Astrocyte (in vitro differentiated cells and primary cell): ENCODE measurements at regions not wholly inside any gene's neighbourhood (a gene's known extent, or its start where the extent isn't known, plus 50 kb on each side); places are given as distances from the start of the nearest gene placed in this dataset.

Source experiments
- DNase-seq: peaks from one replicate; pipeline ENCODE4 v3.0.0-alpha.2; 2010; ENCODE audit warnings: low read depth
- FAIRE-seq: peaks from 2 replicates; lab custom pipeline; 2011; peaks lifted over from hg19 to GRCh38; lab: Jason Lieb, UNC
- H2AFZ ChIP-seq: 2 replicates; pipeline ENCODE4 v1.6.0; 2012; ENCODE audit warnings: low read depth, low read length, inconsistent platforms
- H3K27ac ChIP-seq: 2 replicates; pipeline ENCODE4 v1.5.1; 2011; ENCODE audit warnings: low read depth, low read length, inconsistent platforms
- H3K27me3 ChIP-seq: 2 replicates; pipeline ENCODE4 v1.6.0; 2011; ENCODE audit warnings: low read length, inconsistent platforms; ENCODE audit not compliant: insufficient read depth
- H3K36me3 ChIP-seq: 2 replicates; pipeline ENCODE4 v1.5.1; 2011; ENCODE audit warnings: low read length, inconsistent platforms; ENCODE audit not compliant: insufficient read depth
- H3K4me1 ChIP-seq: 2 replicates; pipeline ENCODE4 v1.5.1; 2011; ENCODE audit warnings: low read length, inconsistent platforms; ENCODE audit not compliant: insufficient read depth
- H3K4me2 ChIP-seq: 2 replicates; pipeline ENCODE4 v1.6.0; 2012; ENCODE audit warnings: low read length, inconsistent platforms
- H3K4me3 ChIP-seq: 2 replicates; pipeline ENCODE4 v1.5.1; 2011; ENCODE audit warnings: low read depth, mild to moderate bottlenecking, low read length, inconsistent platforms; ENCODE audit not compliant: insufficient read depth
- H3K79me2 ChIP-seq: 2 replicates; pipeline ENCODE4 v1.6.0; 2012; ENCODE audit warnings: mild to moderate bottlenecking, low read length, inconsistent platforms; ENCODE audit not compliant: insufficient read depth
- H3K9ac ChIP-seq: 2 replicates; pipeline ENCODE4 v1.6.0; 2012; ENCODE audit warnings: mild to moderate bottlenecking, low read length, inconsistent platforms
- H3K9me3 ChIP-seq: 2 replicates; pipeline ENCODE4 v1.5.1; 2012; ENCODE audit warnings: low read depth, mild to moderate bottlenecking, low read length, inconsistent platforms; ENCODE audit not compliant: insufficient read depth
- H4K20me1 ChIP-seq: 2 replicates; pipeline ENCODE4 v1.6.0; 2012; ENCODE audit warnings: low read length, inconsistent platforms; ENCODE audit not compliant: insufficient read depth
- H3K27ac Mint-ChIP-seq: one replicate; pipeline ENCODE4 v1.8.0; 2021; ENCODE audit warnings: mild to moderate bottlenecking, mixed read lengths; ENCODE audit not compliant: unreplicated experiment
- H3K27me3 Mint-ChIP-seq: one replicate; pipeline ENCODE4 v1.8.0; 2021; ENCODE audit warnings: low read depth, mixed read lengths; ENCODE audit not compliant: unreplicated experiment
- H3K36me3 Mint-ChIP-seq: one replicate; pipeline ENCODE4 v1.8.0; 2021; ENCODE audit warnings: low read depth, mixed read lengths; ENCODE audit not compliant: unreplicated experiment
- H3K4me1 Mint-ChIP-seq: one replicate; pipeline ENCODE4 v1.8.0; 2021; ENCODE audit warnings: low read depth, mixed read lengths; ENCODE audit not compliant: unreplicated experiment
- H3K4me3 Mint-ChIP-seq: one replicate; pipeline ENCODE4 v1.8.0; 2021; ENCODE audit warnings: mild to moderate bottlenecking, moderate library complexity, mixed read lengths; ENCODE audit not compliant: unreplicated experiment
- H3K9me3 Mint-ChIP-seq: one replicate; pipeline ENCODE4 v1.8.0; 2021; ENCODE audit warnings: mild to moderate bottlenecking, mixed read lengths; ENCODE audit not compliant: unreplicated experiment
- CTCF ChIP-seq: IDR thresholded peaks from 2 replicates; pipeline ENCODE4 v1.5.1; 2011; ENCODE audit warnings: low read depth, mild to moderate bottlenecking, inconsistent platforms, low read length, moderate library complexity; ENCODE audit not compliant: insufficient read depth
- EZH2 ChIP-seq: IDR thresholded peaks from 2 replicates; pipeline ENCODE4 v1.6.1; 2012; ENCODE audit warnings: mild to moderate bottlenecking, low read length, inconsistent platforms; ENCODE audit not compliant: insufficient read depth

GRCh38 chr10:6783471-6783870 is 203.4 kb upstream of the PRKCQ start:
- H3K27me3 ChIP-seq, result no peaks in the 10 kb centered on the region
- H3K27ac Mint-ChIP-seq, result no peak overlapping the region
- no peak overlapping the region for H3K4me3 ChIP-seq
- no peak overlapping the region for H3K4me3 Mint-ChIP-seq
- no peak overlapping the region for H3K27ac ChIP-seq
- no peak for DNase-seq
- no peak overlapping the region for H3K9ac ChIP-seq
- H3K79me2 ChIP-seq, result no peaks in the 10 kb centered on the region
- no peaks in the 10 kb centered on the region for H3K36me3 Mint-ChIP-seq
- no peak for FAIRE-seq
- no peaks in the 10 kb centered on the region for H3K9me3 ChIP-seq
- H3K4me1 ChIP-seq, result peaks cover 20% of the 10 kb centered on the region
- no peaks in the 10 kb centered on the region for H3K27me3 Mint-ChIP-seq
- H3K4me1 Mint-ChIP-seq, result no peaks in the 10 kb centered on the region
- no peaks in the 10 kb centered on the region for H4K20me1 ChIP-seq
- no peak for TF ChIP-seq CTCF
- no peak for TF ChIP-seq EZH2
- H3K9me3 Mint-ChIP-seq, result no peaks in the 10 kb centered on the region
- no peak overlapping the region for H2AFZ ChIP-seq
- H3K4me2 ChIP-seq, result no peak overlapping the region
- H3K36me3 ChIP-seq, result no peaks in the 10 kb centered on the region

- DNase-seq (no peak), FAIRE-seq (no peak)
- Mint-ChIP-seq H3K4me3 (no peak overlapping the region), H3K9me3 (no peaks in the 10 kb centered on the region), H3K27me3 (peaks cover 2% of the 10 kb centered on the region), H3K4me1 (no peaks in the 10 kb centered on the region), H3K27ac (no peak overlapping the region), H3K36me3 (no peaks in the 10 kb centered on the region)
- H3K36me3 ChIP-seq, result no peaks in the 10 kb centered on the region
- H4K20me1 ChIP-seq, result no peaks in the 10 kb centered on the region
- H2AFZ ChIP-seq, result no peak overlapping the region
- TF ChIP-seq CTCF (no peak), EZH2 (no peak)
- no peak overlapping the region for H3K4me3 ChIP-seq
- H3K4me2 ChIP-seq, result no peak overlapping the region
- no peaks in the 10 kb centered on the region for H3K9me3 ChIP-seq
- H3K27ac ChIP-seq, result no peak overlapping the region
- H3K4me1 ChIP-seq, result peaks cover 20% of the 10 kb centered on the region
- no peaks in the 10 kb centered on the region for H3K27me3 ChIP-seq
- H3K9ac ChIP-seq, result no peak overlapping the region
- no peaks in the 10 kb centered on the region for H3K79me2 ChIP-seq
Observed at GRCh38 chr10:6782378-6782777, 202.3 kb upstream of the PRKCQ start.

GRCh38 chr10:6781133-6781770 is 201.2 kb upstream of the PRKCQ start:
- H3K4me3 Mint-ChIP-seq, result no peak overlapping the region
- Histone ChIP-seq H4K20me1 (no peaks in the 10 kb centered on the region), H3K79me2 (no peaks in the 10 kb centered on the region), H3K36me3 (no peaks in the 10 kb centered on the region), H3K9ac (no peak overlapping the region), H3K4me2 (no peak overlapping the region), H3K4me3 (no peak overlapping the region), H3K9me3 (no peaks in the 10 kb centered on the region), H3K27me3 (no peaks in the 10 kb centered on the region), H3K27ac (no peak overlapping the region), H2AFZ (no peak overlapping the region), H3K4me1 (peaks cover 16% of the 10 kb centered on the region)
- no peaks in the 10 kb centered on the region for H3K36me3 Mint-ChIP-seq
- no peak for FAIRE-seq
- no peaks in the 10 kb centered on the region for H3K9me3 Mint-ChIP-seq
- H3K27ac Mint-ChIP-seq, result no peak overlapping the region
- peaks cover 2% of the 10 kb centered on the region for H3K27me3 Mint-ChIP-seq
- TF ChIP-seq EZH2 (no peak), CTCF (no peak)
- H3K4me1 Mint-ChIP-seq, result no peaks in the 10 kb centered on the region
- DNase-seq, result no peak
